Mesothelial cell of epicardium (in vitro differentiated cells): ENCODE measurements at regions not wholly inside any gene's neighbourhood (a gene's known extent, or its start where the extent isn't known, plus 50 kb on each side); places are given as distances from the start of the nearest gene placed in this dataset.

Source experiments
- DNase-seq, 2 experiments: peaks; one replicate each; pipeline ENCODE4 v3.0.0; 2021; ENCODE audit warnings: low spot score in 2 of 2; ENCODE audit not compliant: unreplicated experiment in 2 of 2
- H3K27ac Mint-ChIP-seq: 2 replicates; pipeline ENCODE4 v1.8.0; 2021; ENCODE audit warnings: mixed read lengths
- H3K27me3 Mint-ChIP-seq: 2 replicates; pipeline ENCODE4 v1.8.0; 2021; ENCODE audit warnings: low read depth, mixed read lengths
- H3K36me3 Mint-ChIP-seq: 2 replicates; pipeline ENCODE4 v1.8.0; 2021; ENCODE audit warnings: mixed read lengths
- H3K4me1 Mint-ChIP-seq: 2 replicates; pipeline ENCODE4 v1.8.0; 2021; ENCODE audit warnings: mixed read lengths
- H3K4me3 Mint-ChIP-seq: 2 replicates; pipeline ENCODE4 v1.8.0; 2021; ENCODE audit warnings: mild to moderate bottlenecking, moderate library complexity, mixed read lengths
- H3K9me3 Mint-ChIP-seq: 2 replicates; pipeline ENCODE4 v1.8.0; 2021; ENCODE audit warnings: mixed read lengths
- TF ChIP-seq, protein P1 (sequence below): fragments of 200-600 bp; sonication (generic); IDR thresholded peaks from one replicate; pipeline ENCODE4 v1.5.0; 2021; ENCODE audit warnings: antibody characterized with exemption; ENCODE audit not compliant: unreplicated experiment

DNA sequence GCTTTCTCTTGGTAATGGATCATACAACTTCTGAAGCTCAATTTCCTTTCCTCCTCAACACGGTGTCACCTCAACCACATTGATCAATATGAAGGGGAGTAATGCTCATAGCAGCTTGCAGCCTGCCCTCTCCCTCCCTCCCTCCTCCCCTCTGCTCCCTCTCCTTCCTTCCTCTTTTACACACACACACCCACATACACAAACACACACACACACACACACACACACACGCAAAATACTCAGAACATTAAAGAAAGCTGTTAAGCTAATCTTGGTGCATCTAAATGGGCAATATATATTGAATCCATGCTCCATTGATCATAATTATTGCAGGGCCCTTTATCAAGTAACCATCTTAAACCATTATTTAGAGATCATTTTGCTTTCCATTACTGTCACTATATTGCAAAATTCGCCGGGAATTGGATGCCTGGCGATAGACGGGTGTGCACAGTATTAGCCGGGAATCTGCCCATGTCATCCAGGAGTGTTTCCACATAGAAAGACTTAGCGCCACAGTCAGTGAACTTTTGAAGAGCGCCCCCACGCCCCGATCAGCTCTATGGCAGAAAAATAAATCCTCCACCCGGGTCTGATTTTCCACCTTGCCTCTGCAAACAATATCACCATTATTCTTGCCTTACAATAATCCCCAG lies 122.0 kb downstream of the PRLHR start:
- peaks cover 75% of the 10 kb centered on the region for H3K27me3 Mint-ChIP-seq
- no peak overlapping the region for H3K27ac Mint-ChIP-seq
- peaks cover 5% of the 10 kb centered on the region for H3K9me3 Mint-ChIP-seq
- TF ChIP-seq, protein P1, sequence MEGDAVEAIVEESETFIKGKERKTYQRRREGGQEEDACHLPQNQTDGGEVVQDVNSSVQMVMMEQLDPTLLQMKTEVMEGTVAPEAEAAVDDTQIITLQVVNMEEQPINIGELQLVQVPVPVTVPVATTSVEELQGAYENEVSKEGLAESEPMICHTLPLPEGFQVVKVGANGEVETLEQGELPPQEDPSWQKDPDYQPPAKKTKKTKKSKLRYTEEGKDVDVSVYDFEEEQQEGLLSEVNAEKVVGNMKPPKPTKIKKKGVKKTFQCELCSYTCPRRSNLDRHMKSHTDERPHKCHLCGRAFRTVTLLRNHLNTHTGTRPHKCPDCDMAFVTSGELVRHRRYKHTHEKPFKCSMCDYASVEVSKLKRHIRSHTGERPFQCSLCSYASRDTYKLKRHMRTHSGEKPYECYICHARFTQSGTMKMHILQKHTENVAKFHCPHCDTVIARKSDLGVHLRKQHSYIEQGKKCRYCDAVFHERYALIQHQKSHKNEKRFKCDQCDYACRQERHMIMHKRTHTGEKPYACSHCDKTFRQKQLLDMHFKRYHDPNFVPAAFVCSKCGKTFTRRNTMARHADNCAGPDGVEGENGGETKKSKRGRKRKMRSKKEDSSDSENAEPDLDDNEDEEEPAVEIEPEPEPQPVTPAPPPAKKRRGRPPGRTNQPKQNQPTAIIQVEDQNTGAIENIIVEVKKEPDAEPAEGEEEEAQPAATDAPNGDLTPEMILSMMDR: no peak
- no peak overlapping the region for H3K4me3 Mint-ChIP-seq
- no peaks in the 10 kb centered on the region for H3K36me3 Mint-ChIP-seq
- H3K4me1 Mint-ChIP-seq: no peaks in the 10 kb centered on the region
- DNase-seq: no peak

DNA sequence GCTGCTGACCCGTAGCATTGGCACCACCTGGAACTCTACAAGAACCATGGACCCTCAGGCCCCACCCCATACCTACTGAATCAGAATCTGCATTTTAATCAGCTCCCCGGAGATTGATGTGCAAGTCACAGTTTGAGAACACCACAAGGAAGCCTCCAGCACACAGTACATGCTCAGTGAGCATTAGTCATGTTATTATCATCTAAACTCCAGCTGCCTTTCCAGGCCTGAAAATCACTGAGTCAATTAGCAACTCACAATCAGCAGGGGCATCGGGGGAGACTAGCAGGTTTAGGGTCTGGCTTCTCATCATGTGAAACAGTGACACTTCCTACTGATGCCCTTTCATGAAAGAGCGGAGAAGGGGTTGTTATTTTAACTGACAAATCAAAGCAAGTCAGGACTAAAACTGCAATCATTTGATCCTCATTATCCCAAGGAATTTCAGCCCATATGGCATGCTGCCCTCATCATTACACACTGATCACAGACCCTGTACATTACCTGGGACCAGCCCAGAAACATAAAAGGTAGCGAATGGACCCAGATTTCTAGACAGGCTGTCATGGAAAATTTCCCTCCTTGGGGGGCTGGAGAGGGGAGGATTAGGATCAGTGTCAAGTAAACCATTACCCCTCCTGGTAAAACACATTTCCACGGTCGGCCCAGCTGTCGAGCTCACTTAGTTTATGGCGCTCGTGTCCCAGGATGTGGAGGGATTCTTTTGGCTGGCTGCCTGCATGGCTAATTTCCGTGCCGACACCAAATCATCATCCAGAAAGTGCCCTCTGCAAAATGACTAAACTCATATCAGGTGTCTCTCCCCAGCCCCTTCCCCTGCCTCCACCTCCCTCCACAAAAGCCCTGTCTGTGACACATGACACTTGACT lies 122.8 kb downstream of the PRLHR start:
- Mint-ChIP-seq H3K27ac (no peak overlapping the region), H3K27me3 (peaks cover 78% of the 10 kb centered on the region), H3K9me3 (peaks cover 5% of the 10 kb centered on the region), H3K4me1 (no peaks in the 10 kb centered on the region), H3K36me3 (no peaks in the 10 kb centered on the region), H3K4me3 (no peak overlapping the region)
- TF ChIP-seq, protein P1: no peak
- DNase-seq: no peak

DNA sequence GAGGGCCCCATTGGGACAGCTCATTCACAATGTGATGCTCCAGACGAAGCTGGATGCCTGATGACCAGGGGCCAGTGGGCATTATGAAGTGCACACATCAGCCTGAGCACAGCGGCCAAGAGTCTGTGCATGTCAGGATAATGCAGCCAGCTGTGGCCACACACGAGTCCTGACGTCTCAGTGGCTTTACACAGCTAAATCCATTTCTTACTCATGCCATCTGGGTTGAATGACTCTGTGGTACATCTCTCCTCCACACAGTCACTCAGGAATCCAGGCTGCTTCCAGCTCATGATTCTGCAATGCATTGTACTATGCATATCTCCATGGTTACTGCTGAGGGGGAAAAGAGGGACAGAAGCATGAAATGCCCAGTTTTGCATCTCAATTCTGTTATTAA lies 123.6 kb downstream of the PRLHR start:
- no peak overlapping the region for H3K4me3 Mint-ChIP-seq
- TF ChIP-seq, protein P1: no peak
- H3K4me1 Mint-ChIP-seq: no peaks in the 10 kb centered on the region
- no peak for DNase-seq
- no peaks in the 10 kb centered on the region for H3K36me3 Mint-ChIP-seq
- H3K27me3 Mint-ChIP-seq: peaks cover 82% of the 10 kb centered on the region
- peaks cover 5% of the 10 kb centered on the region for H3K9me3 Mint-ChIP-seq
- H3K27ac Mint-ChIP-seq: no peak overlapping the region

DNA sequence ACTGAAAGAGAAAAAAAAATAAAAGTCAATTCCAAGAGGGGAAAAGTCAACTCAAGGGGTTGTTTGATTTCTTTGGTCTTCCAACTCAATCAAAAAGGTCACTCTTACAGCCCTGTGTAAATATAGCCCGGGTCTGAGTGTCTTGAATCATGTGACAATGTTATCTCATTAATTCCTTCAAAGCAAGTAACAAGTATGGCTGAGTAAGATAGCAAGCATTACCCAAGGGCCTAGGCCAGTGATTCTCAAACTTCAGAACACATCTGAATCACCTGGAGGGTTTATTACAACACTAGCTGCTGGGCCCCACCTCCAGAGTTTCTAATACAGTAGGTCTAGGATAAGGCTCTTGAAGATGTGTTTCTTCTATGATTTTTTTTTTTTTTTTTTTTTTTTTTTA lies 125.0 kb downstream of the PRLHR start:
- Mint-ChIP-seq H3K9me3 (peaks cover 5% of the 10 kb centered on the region), H3K4me1 (no peaks in the 10 kb centered on the region), H3K27me3 (peaks cover 86% of the 10 kb centered on the region), H3K36me3 (no peaks in the 10 kb centered on the region), H3K27ac (no peak overlapping the region), H3K4me3 (no peak overlapping the region)
- DNase-seq: no peak
- TF ChIP-seq, protein P1: no peak

- Mint-ChIP-seq H3K27me3 (peaks cover 91% of the 10 kb centered on the region), H3K9me3 (peaks cover 3% of the 10 kb centered on the region), H3K36me3 (no peaks in the 10 kb centered on the region), H3K4me1 (no peaks in the 10 kb centered on the region), H3K4me3 (no peak overlapping the region), H3K27ac (no peak overlapping the region)
- no peak for DNase-seq
- TF ChIP-seq, protein P1: no peak
Observed at GRCh38 chr10:118467200-118467599, 125.1 kb upstream of the FAM204A start.
